M059J (cell line): ENCODE measurements at regions not wholly inside any gene's neighbourhood (a gene's known extent, or its start where the extent isn't known, plus 50 kb on each side); places are given as distances from the start of the nearest gene placed in this dataset.

Experiments
- DNase-seq: peaks from one replicate; pipeline ENCODE4 v3.0.0-alpha.2; 2012; ENCODE audit warnings: low read depth

- DNase-seq, result no peak
Measured at GRCh38 chr14:95466506-95466905, 49.9 kb downstream of the SYNE3 start.

GRCh38 chr14:95465936-95466335 lies 50.5 kb downstream of the SYNE3 start:
- DNase-seq, result no peak

- no peak for DNase-seq
Measured at GRCh38 chr14:95465358-95465757, 51.1 kb downstream of the SYNE3 start.

DNA sequence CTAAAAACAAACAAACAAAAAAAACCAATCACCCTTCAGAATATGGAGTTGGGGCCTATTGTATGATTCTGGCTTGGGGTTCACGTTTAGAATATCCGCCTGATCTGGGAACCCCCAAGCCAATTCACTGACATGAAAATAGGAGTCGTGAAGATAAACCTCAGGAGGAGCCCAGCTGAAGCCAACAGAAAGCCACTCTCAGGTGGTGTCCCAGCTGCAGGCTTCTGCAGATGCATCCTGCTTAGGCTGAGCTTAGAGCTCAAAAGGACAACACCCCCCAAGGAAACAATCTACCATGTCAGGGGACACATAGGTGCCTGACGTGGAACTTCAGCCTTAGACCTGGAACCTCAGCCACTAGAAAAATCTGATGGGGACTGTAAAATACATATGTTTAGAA lies 51.9 kb downstream of the SYNE3 start:
- no peak for DNase-seq

DNA sequence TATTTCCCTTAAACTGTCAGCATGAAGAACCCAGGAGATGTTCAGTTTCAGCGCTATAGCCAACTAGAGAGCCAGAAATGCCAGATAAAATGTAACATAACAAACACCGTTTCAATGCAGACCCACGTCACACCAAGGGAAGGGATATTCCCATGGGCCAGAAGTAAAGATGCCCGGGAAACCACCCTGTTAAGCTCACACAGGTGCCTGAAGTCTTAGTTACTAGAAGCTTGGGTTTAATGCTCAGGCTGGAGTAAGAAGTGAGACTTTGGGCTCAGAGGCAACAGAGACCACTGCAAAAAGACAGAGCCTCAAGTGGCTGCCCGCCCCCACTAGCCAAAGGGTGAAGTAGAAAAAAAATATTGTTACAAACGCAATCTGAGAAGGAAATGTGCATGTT lies 52.3 kb downstream of the SYNE3 start:
- no peak for DNase-seq

DNA sequence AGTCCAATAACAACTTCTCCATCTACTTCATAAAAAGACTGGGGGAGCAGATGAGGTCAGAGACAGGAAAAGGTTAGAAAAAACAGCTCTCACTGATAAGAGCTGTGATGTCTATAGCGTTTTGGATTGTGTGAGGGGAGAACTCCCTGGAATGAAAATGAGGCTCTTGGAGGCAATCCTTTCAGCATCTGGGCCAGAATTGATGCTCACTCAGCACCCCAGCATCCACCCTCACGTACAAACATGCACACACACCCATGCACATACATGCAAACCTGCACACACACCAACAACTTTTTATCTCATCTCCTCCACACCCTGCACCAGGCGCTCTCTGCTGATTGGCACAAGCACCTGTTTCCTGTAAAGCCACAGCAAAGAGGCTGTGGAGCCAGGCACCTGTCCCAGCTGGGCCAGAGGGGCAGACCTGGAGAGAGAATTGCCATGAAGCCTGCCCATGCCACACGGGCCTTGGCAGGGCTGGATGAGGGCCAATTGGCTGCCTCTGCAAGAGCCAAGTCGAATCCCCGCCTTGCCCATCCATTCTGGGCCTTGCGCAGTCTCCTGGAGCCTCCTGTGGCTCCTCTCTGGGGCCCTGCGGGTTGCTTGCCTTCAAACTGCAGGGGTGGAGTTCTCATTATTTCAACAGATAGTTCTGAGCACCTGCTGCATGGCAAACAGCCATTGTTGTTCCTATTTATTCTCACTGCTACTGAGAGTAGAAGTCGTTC lies 53.1 kb downstream of the SYNE3 start:
- no peak for DNase-seq

DNA sequence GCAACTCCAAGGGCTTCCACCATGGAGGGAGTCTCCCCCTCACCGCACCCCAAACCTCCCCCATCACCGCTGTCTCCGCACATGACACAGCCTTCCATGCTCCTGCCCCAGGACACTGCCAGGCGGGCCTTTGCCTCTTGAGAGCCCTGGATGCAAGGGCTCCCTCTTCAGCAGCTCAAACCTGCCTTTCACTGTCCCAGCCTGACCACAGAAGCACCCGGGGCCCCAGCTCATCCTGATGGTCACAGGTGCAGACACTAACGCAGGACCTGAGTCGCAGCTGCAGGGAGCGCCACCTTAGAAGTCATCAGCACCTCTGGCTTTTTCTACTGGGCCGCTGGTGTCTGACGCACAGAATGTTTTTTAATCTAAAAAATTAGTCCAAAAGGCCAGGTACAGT lies 54.0 kb downstream of the SYNE3 start:
- no peak for DNase-seq

DNA sequence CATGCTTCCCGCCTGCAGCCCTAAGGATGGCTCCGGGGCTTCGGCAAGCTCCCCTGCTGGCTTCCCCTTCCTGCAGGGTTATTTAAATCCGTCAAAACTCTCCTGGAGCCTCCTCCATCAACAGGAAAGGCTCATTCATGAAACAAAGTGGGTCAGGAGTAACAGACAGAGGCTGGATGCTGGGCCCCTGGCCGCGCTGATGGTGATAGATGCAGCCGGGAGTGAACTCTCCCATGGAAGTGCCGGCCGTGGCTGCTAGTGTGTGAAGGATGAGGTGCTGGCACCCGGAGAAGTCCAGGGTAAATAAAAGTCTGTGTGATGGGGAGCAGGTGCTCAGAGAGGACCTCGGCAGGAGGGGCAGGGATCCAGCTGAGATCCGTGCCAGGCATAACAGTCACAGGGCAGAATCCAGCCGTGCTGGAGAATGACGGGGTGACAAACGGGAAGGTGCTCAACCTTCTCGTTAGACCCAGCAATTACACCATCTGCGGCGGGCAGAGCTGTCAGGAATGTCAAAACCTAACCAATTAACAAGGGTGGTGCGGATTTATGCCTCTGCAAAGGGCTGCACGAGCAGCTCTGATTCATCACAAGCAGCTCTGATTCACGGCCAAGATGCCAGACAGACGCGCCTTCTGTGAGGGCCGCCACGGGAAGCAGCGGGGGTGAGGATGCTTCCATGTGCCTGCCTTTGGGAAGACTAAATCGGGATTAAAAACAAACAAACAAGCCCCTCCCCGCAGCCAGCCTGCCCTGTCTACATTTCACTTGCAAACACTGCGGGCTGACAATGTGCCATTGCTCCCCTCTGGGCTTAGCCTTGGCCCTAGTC lies 55.6 kb downstream of the SYNE3 start:
- peak; percentile 79 for DNase-seq

GRCh38 chr14:95458906-95459305 lies 57.5 kb downstream of the SYNE3 start:
- no peak for DNase-seq

GRCh38 chr14:95458459-95458858 lies 58.0 kb downstream of the SYNE3 start:
- DNase-seq, result no peak

DNA sequence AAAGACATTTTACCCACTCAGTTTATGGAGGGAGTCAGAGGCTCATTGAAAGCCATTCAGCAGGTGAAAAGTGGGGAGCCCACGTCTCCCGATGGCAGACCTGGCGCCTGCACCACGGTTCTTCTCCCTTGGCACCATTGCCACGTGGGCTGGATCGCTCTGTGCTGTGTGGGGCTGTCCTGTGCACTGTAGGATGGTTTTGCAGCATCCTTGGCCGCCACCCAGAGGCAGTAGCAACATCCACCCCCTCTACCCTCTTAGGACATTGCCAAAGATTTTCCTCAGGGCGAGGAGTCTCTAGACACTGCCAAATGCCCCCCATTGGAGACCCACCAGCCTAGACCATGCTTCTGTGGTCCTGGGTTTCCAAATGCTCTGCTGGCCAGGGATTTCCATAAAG lies 60.2 kb downstream of the SYNE3 start:
- DNase-seq, result no peak

- no peak for DNase-seq
Measured at GRCh38 chr14:95455246-95455645, 61.2 kb downstream of the SYNE3 start.

- DNase-seq, result no peak
Measured at GRCh38 chr14:95453713-95453980, 62.8 kb downstream of the SYNE3 start.

- no peak for DNase-seq
Measured at GRCh38 chr14:95452893-95453712, 63.3 kb downstream of the SYNE3 start.

- DNase-seq, result peak; percentile 7
Measured at GRCh38 chr14:95452176-95452892, 64.1 kb downstream of the SYNE3 start.

DNA sequence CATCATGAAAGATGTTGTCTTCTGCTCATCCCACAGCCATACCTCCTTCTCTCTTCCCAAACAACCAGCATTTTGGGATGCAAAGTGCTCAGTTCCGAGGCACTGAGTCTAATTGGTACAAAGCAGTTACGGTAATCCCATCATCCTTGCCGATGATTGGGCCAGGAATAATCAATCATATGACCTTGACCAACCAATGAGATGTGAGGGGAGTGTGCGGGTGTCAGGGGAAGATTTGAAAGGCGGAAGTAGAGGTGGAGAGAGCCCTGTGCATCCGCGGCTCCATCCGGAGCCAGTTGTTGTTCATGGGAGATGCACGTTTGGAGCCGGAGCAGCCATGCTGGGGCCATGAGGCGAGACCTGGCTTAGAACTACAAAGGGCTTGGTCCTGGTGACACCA lies 67.3 kb downstream of the SYNE3 start:
- no peak for DNase-seq

DNA sequence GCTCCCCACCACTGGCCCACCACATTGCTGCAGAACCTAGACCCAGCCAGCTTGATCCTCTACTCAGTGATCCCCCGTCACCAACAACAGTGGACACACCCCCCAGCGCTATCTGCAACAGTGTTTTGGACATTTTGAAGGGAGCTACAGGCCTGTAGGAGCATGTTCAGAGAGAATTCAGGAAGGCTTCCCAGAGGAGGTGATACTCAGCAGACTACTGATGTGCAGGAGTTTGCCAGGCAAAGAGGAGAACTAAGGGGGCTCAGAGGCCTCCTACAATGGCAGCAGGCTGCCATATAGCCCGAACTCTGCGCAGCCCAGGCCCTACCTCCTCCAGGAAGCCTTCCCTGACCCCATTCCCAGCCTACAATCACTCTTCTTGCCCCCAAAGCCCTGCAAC lies 70.0 kb downstream of the SYNE3 start:
- no peak for DNase-seq

DNA sequence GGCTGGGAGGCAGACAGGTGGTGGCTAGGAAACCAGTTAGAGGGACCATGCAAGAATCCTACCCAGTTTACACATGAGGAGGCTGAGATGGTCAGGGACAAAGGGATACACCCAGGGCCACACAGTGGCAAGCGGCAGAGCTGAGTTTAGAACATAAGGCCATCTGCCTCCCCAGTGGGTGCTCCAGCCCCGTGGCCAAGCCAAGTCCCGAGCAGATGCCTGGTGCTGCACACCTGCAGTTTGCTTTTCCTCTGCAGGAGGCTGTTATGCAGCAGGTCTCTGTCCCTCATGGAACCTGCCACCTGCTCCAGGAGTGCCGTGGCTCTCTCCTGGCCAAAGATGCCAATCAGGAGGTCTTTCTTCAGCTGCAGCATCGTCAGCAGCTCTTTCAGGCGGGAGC lies 70.8 kb downstream of the SYNE3 start:
- DNase-seq, result no peak

DNA sequence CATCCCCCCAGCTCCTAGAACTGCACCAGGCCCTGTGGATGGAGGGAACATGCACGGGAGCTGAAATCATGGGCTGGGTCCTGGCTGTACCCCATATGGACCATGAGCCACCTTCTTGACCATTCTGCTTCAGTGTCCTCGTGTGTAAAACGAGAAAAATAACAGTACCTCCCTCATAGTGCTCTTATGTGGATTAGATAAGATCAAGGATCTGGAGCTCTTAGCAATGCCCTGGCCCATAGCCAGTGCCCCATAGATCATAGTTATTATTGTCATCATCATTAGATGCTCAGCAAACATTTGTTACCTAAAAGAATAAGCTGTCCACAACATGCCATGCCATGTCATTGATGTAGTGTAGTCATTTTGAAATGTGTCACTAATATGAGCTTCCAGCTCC lies 71.3 kb downstream of the SYNE3 start:
- no peak for DNase-seq

- DNase-seq, result no peak
Measured at GRCh38 chr14:95444132-95445129, 72.0 kb downstream of the SYNE3 start.

GRCh38 chr14:95442633-95443021 lies 73.8 kb downstream of the SYNE3 start:
- DNase-seq, result peak; percentile 65
